ENCODE measurements at regions not wholly inside any gene's neighbourhood (a gene's known extent, or its start where the extent isn't known, plus 50 kb on each side); places are given as distances from the start of the nearest gene placed in this dataset.

DNA sequence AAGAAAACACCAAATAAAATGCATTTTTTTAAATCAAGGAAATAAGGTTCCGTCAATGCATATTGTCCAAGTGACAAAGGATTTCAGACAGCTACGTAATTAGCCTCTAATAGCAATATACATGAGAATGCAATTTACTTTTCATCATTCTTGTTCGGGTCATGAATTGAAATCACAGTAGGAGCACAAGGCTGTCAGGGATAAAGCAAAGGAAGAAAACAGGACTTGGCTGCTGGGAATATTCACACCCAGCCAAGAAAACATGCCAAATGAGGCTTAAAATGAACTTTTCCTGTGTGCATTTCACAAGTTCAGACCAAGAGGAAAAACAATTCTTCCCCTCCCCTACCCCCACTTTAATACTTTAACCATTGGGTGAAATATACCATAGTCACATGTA, 188.6 kb downstream of the CWF19L2 start:
- H3K27ac ChIP-seq: no peak overlapping the region
- ATAC-seq (no peak), DNase-seq (no peak)
- no peaks in the 10 kb centered on the region for H3K9me3 ChIP-seq
- H3K4me1 ChIP-seq: no peaks in the 10 kb centered on the region
- intact Hi-C loops (cut with DNase I): no loop called here
- 71 to 77% methylated on average over 3 of the region's 3 CpGs for WGBS, 2 donors
- TF ChIP-seq, protein P1, sequence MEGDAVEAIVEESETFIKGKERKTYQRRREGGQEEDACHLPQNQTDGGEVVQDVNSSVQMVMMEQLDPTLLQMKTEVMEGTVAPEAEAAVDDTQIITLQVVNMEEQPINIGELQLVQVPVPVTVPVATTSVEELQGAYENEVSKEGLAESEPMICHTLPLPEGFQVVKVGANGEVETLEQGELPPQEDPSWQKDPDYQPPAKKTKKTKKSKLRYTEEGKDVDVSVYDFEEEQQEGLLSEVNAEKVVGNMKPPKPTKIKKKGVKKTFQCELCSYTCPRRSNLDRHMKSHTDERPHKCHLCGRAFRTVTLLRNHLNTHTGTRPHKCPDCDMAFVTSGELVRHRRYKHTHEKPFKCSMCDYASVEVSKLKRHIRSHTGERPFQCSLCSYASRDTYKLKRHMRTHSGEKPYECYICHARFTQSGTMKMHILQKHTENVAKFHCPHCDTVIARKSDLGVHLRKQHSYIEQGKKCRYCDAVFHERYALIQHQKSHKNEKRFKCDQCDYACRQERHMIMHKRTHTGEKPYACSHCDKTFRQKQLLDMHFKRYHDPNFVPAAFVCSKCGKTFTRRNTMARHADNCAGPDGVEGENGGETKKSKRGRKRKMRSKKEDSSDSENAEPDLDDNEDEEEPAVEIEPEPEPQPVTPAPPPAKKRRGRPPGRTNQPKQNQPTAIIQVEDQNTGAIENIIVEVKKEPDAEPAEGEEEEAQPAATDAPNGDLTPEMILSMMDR (IDR thresholded peaks at IDR 0.05): no peak
- TF ChIP-seq POLR2A (IDR thresholded peaks at IDR 0.05): no peak
- H3K4me3 ChIP-seq: no peak overlapping the region
- H3K36me3 ChIP-seq (replicated peaks in 1 of 2; ENCODE audit: insufficient read depth in 1 of 2, low read depth in 2 of 2): no peaks in the 10 kb centered on the region
- H3K27me3 ChIP-seq: no peaks in the 10 kb centered on the region

DNA sequence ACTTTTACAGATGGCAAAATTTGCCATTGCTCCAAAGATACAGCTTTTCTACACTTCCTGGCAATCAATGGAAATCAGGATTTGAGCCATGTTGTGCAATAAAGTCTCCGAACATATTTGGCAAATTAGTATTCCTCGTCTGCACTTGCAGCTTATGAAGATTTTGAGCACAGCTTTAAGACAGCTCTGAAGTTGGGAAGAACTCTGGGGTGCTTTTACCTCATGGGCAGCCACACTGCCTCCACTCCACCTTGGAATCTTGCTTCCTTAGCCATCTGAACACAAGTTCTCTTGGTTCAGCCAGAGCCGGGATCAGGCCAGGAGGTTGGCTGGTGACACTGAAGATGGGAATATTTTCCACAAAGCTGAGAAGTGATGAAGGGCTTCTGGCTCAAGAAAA, 191.2 kb downstream of the CWF19L2 start:
- no peak for ATAC-seq
- no peak overlapping the region for H3K27ac ChIP-seq
- no peaks in the 10 kb centered on the region for H3K4me1 ChIP-seq
- H3K36me3 ChIP-seq (replicated peaks in 1 of 2; ENCODE audit: insufficient read depth in 1 of 2, low read depth in 2 of 2): no peaks in the 10 kb centered on the region
- no peaks in the 10 kb centered on the region for H3K27me3 ChIP-seq
- no peak overlapping the region for H3K4me3 ChIP-seq
- WGBS, 2 donors: 78 to 81% methylated on average over 3 of the region's 3 CpGs
- TF ChIP-seq, protein P1 (IDR thresholded peaks at IDR 0.05): no peak
- no peak for TF ChIP-seq POLR2A (IDR thresholded peaks at IDR 0.05)
- intact Hi-C loops (cut with DNase I): no loop called here
- DNase-seq: no peak
- H3K9me3 ChIP-seq: no peaks in the 10 kb centered on the region

DNA sequence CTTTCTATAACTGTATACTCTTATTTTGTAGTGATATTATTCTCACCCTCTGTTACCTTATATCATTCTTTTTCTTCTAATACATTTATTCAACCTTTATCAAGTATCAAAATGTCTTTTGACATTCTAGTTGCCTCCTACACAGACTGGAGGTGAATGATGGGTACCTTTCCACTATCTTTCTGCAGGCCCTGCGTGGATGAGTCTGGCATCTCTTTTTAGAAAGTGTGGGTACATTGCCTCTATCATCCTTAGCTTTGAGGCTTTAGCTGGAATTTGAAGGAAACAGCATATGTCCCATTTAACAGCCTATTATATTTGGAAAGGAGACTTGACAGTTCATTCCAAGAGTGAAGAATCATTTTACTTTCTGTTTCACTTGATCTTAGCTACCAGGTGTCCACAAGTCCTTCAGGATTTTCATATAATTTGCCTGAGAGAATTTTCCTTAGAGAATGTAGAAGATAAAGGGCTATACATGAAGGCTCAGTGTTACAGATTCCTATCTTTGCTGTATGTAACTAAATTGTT, 192.0 kb downstream of the CWF19L2 start:
- H3K27ac ChIP-seq: no peak overlapping the region
- WGBS, 2 donors: 82 to 84% methylated on average over 1 of the region's 1 CpG
- no peak for DNase-seq
- H3K9me3 ChIP-seq: no peaks in the 10 kb centered on the region
- ATAC-seq: no peak
- TF ChIP-seq, protein P1 (IDR thresholded peaks at IDR 0.05): no peak
- TF ChIP-seq POLR2A (IDR thresholded peaks at IDR 0.05): no peak
- intact Hi-C loops (cut with DNase I): no loop called here
- no peaks in the 10 kb centered on the region for H3K36me3 ChIP-seq (replicated peaks in 1 of 2; ENCODE audit: insufficient read depth in 1 of 2, low read depth in 2 of 2)
- no peaks in the 10 kb centered on the region for H3K27me3 ChIP-seq
- no peaks in the 10 kb centered on the region for H3K4me1 ChIP-seq
- H3K4me3 ChIP-seq: no peak overlapping the region

DNA sequence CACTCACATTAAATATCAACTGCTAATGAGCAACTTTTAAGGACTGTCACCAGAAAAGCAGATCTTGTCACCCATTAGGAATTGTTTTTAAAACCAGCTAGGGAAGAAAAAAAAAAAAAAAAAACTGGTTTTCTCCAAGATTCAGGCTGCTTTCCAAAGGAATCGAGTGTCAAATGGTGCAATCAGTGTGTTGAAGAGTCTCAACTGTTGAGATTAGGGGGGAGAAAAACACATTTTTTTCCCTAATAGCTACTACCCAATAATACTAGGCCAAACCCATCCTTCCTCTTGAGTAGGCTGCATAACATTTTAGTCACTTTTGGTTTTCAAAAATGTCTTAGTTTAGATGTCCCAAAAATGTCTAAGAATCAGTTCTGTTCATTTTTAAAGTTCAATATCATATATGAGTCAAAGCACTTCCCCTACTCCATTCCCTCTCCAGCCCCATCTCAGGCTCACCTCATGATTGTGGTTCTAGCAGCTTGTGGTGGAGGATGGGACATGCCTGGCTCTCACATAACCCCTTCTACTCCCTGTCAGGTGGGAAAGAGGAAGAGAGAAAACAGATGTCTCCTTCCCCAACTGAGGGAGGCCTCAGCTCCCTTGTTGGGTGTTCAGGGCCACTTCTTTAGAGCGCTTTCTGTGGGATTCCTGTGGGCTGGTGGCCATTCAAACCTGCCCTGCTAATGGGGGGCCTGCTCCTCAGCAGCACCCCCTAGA, 193.6 kb downstream of the CWF19L2 start:
- WGBS, 2 donors: 63 to 66% methylated on average over 2 of the region's 2 CpGs
- ATAC-seq (no peak), DNase-seq (no peak)
- no peaks in the 10 kb centered on the region for H3K9me3 ChIP-seq
- no peaks in the 10 kb centered on the region for H3K36me3 ChIP-seq (replicated peaks in 1 of 2; ENCODE audit: insufficient read depth in 1 of 2, low read depth in 2 of 2)
- no peak for TF ChIP-seq POLR2A (IDR thresholded peaks at IDR 0.05)
- TF ChIP-seq, protein P1 (IDR thresholded peaks at IDR 0.05): no peak
- H3K4me1 ChIP-seq: no peaks in the 10 kb centered on the region
- intact Hi-C loops (cut with DNase I): no loop called here
- no peak overlapping the region for H3K4me3 ChIP-seq
- H3K27ac ChIP-seq: no peak overlapping the region
- no peaks in the 10 kb centered on the region for H3K27me3 ChIP-seq

DNA sequence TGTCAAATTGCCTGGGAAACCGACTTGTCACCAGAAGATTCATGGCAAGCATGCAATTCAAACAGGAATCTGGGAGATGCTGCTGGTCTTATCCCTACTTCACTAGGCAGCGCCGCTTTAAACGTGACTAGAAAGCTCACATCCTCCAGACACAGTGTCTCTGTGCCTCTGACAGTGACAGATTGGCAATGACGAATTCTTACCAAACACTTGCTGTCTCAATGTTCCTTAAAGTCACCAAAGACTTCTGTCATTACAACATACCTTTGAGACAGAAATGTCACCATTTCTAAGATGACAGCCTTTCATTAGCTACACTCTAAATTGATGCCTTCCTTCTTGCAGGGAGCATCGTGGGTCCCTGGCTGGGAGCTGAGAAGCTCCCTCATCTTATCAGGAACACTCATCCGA, 197.8 kb downstream of the CWF19L2 start:
- intact Hi-C loops (cut with DNase I): no loop called here
- Histone ChIP-seq H3K4me3 (no peak overlapping the region), H3K4me1 (no peaks in the 10 kb centered on the region), H3K27ac (no peak overlapping the region), H3K27me3 (no peaks in the 10 kb centered on the region), H3K9me3 (no peaks in the 10 kb centered on the region), H3K36me3 (replicated peaks in 1 of 2; ENCODE audit: insufficient read depth in 1 of 2, low read depth in 2 of 2) (no peaks in the 10 kb centered on the region)
- TF ChIP-seq, protein P1 (IDR thresholded peaks at IDR 0.05): no peak
- TF ChIP-seq POLR2A (IDR thresholded peaks at IDR 0.05): no peak
- ATAC-seq (no peak), DNase-seq (no peak)
- WGBS, 2 donors: 41 to 44% methylated on average over 7 of the region's 7 CpGs
